Colonic mucosa (tissue), 4 donors: ENCODE measurements at regions not wholly inside any gene's neighbourhood (a gene's known extent, or its start where the extent isn't known, plus 50 kb on each side); places are given as distances from the start of the nearest gene placed in this dataset.
"Not testable (repeated sequence)": the region's sequence is repeated elsewhere in the genome, so short reads cannot be mapped to it uniquely, and the experiment has no call there.

Experiments used
- DNase-seq: peaks from one replicate; pipeline ENCODE4 v3.0.0-alpha.2; 2020
- H3K27ac ChIP-seq: fragments of 200-600 bp; one replicate; pipeline ENCODE4 v1.8.0; 2021
- H3K27me3 ChIP-seq: fragments of 200-600 bp; one replicate; pipeline ENCODE4 v1.8.0; 2021
- H3K36me3 ChIP-seq: fragments of 200-600 bp; one replicate; pipeline ENCODE4 v1.8.0; 2021
- H3K4me1 ChIP-seq: fragments of 200-600 bp; one replicate; pipeline ENCODE4 v1.8.0; 2021; ENCODE audit warnings: mild to moderate bottlenecking
- H3K4me3 ChIP-seq: fragments of 200-600 bp; one replicate; pipeline ENCODE4 v1.8.0; 2021
- H3K9ac ChIP-seq, 2 donors: one replicate each; pipeline ENCODE4 v1.7.0; 2013; ENCODE audit warnings: control low read depth in 2 of 2, low read depth in 2 of 2, low read length in 2 of 2
- H3K9me3 ChIP-seq: fragments of 200-600 bp; one replicate; pipeline ENCODE4 v1.8.0; 2021
- intact Hi-C: fragments of 100-400 bp; cut with DNase I; formaldehyde crosslinking; loops from one replicate; pipeline ENCODE4 v1.14.1; 2022
- TF ChIP-seq, protein P1 (sequence below): fragments of 200-600 bp; IDR thresholded peaks from one replicate; pipeline ENCODE4 v1.8.0; 2022; ENCODE audit warnings: antibody characterized with exemption, mild to moderate bottlenecking
- donor health status: healthy.
- donor health status: DM: no; HTN: no; CAD: no.
- donor health status: DM: no; HTN: no; CAD: no.

GRCh38 chr2:88396209-88396608 lies 56.3 kb downstream of the FOXI3 start:
- Histone ChIP-seq H3K36me3 (no peaks in the 10 kb centered on the region), H3K27ac (no peak overlapping the region), H3K27me3 (no peaks in the 10 kb centered on the region), H3K4me3 (no peak overlapping the region), H3K4me1 (no peaks in the 10 kb centered on the region), H3K9ac (no peak overlapping the region), H3K9me3 (no peaks in the 10 kb centered on the region)
- TF ChIP-seq, protein P1, sequence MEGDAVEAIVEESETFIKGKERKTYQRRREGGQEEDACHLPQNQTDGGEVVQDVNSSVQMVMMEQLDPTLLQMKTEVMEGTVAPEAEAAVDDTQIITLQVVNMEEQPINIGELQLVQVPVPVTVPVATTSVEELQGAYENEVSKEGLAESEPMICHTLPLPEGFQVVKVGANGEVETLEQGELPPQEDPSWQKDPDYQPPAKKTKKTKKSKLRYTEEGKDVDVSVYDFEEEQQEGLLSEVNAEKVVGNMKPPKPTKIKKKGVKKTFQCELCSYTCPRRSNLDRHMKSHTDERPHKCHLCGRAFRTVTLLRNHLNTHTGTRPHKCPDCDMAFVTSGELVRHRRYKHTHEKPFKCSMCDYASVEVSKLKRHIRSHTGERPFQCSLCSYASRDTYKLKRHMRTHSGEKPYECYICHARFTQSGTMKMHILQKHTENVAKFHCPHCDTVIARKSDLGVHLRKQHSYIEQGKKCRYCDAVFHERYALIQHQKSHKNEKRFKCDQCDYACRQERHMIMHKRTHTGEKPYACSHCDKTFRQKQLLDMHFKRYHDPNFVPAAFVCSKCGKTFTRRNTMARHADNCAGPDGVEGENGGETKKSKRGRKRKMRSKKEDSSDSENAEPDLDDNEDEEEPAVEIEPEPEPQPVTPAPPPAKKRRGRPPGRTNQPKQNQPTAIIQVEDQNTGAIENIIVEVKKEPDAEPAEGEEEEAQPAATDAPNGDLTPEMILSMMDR = no peak
- DNase-seq = no peak
- intact Hi-C loops = no loop called here

DNA sequence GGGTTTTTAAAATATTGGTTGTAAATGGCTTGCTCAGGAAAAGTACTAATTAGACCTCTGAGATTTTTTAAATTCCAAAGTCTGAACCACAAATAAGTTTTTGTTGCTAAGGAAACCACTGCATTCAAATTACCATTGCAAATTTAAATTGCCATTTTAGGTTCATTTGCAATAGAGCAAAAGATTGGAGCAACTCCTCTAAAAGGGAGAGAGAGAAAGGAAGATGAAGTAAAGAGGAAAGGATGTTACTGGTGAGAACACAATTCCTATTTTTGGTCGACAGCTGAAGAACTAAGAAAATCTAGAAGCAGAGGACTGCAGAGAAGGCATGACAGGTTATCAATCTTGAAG lies 74.9 kb downstream of the FOXI3 start:
- TF ChIP-seq, protein P1 = no peak
- intact Hi-C loops = no loop called here

GRCh38 chr2:88372042-88372441 lies 80.5 kb downstream of the FOXI3 start:
- Histone ChIP-seq H3K9ac (no peak overlapping the region), H3K4me3 (no peak overlapping the region), H3K36me3 (no peaks in the 10 kb centered on the region), H3K9me3 (no peaks in the 10 kb centered on the region), H3K4me1 (no peaks in the 10 kb centered on the region), H3K27me3 (no peaks in the 10 kb centered on the region), H3K27ac (no peak overlapping the region)
- TF ChIP-seq, protein P1 = no peak
- intact Hi-C loops = no loop called here
- DNase-seq = no peak

More for the DNA sequence above, 74.9 kb downstream of the FOXI3 start:
- Histone ChIP-seq H3K27ac (no peak overlapping the region), H3K4me1 (no peaks in the 10 kb centered on the region), H3K9me3 (no peaks in the 10 kb centered on the region), H3K27me3 (no peaks in the 10 kb centered on the region), H3K9ac (no peak overlapping the region), H3K4me3 (no peak overlapping the region), H3K36me3 (no peaks in the 10 kb centered on the region)
- DNase-seq = no peak

DNA sequence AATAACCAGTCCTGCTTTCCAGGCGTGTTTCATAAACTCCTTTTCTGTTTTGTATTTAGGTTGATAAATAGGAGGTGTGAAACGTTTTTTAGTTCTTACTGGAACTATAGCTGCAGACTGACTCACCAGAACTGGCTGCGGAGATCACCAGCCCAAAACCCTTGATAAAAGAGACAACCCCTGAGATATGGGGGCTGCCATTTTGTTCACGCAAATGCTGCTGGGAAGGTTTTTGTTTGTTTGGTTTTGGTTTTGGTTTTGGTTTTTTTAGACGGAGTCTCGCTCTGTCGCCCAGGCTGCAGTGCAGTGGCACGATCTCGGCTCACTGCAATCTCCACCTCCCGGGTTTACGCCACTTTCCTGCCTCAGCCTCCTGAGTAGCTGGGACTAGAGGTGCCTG lies 87.1 kb downstream of the FOXI3 start:
- H3K4me1 ChIP-seq, H3K27ac ChIP-seq, DNase-seq, H3K9me3 ChIP-seq, intact Hi-C loops, H3K4me3 ChIP-seq, H3K9ac ChIP-seq, H3K27me3 ChIP-seq, H3K36me3 ChIP-seq: not testable (repeated sequence)

DNA sequence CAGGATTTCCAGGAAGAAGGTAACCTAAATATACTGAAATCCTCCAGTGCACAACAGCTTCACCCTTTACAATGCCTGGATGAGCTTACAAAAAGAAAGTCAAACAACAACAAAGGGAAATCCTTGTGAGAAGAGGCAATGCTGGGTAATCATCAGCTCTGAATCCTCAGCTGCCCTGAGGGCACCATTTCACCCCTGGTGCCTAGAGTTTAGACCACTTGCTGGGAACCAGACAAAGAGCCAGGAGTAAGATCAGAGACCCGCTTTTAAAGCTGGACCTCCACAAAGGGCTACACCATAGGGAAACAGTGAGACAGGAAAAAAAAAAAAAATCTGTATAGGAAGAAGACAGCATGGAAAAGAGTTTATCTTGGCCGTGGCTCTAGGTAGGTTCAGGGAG lies 97.0 kb downstream of the FOXI3 start:
- Histone ChIP-seq H3K9me3 (no peaks in the 10 kb centered on the region), H3K27me3 (no peaks in the 10 kb centered on the region), H3K4me1 (no peaks in the 10 kb centered on the region), H3K9ac (no peak overlapping the region), H3K36me3 (no peaks in the 10 kb centered on the region), H3K4me3 (no peak overlapping the region), H3K27ac (no peak overlapping the region)
- TF ChIP-seq, protein P1 = no peak
- intact Hi-C loops = no loop called here
- no peak for DNase-seq

GRCh38 chr2:88351249-88351601 lies 101.3 kb downstream of the FOXI3 start:
- Histone ChIP-seq H3K4me1 (no peaks in the 10 kb centered on the region), H3K9me3 (no peaks in the 10 kb centered on the region), H3K27ac (no peak overlapping the region), H3K27me3 (no peaks in the 10 kb centered on the region), H3K4me3 (no peak overlapping the region), H3K9ac (peak overlapping the region in 1 of 2 donors; percentile 24), H3K36me3 (no peaks in the 10 kb centered on the region)
- TF ChIP-seq, protein P1 = no peak
- intact Hi-C loops = no loop called here
- no peak for DNase-seq
